Breast epithelium (tissue), 4 donors: ENCODE measurements at regions not wholly inside any gene's neighbourhood (a gene's known extent, or its start where the extent isn't known, plus 50 kb on each side); places are given as distances from the start of the nearest gene placed in this dataset.

Experiments used
- DNase-seq, 2 donors: peaks; one replicate each; pipeline ENCODE4 v3.0.0-alpha.2; 2019; ENCODE audit warnings: low spot score in 2 of 2
- H3K27ac ChIP-seq, 2 donors: fragments of 200-600 bp; sonication (generic) in 1 of 2; one replicate each; pipeline ENCODE4 v1.5.1; 2016 to 2019; ENCODE audit warnings: mild to moderate bottlenecking in 1 of 2
- H3K27me3 ChIP-seq, 2 donors: fragments of 200-600 bp; sonication (generic) in 1 of 2; one replicate each; pipeline versions ENCODE4 v1.5.1 to v1.6.0; 2017 to 2019; ENCODE audit warnings: control low read depth in 1 of 2, mild to moderate bottlenecking in 1 of 2
- H3K36me3 ChIP-seq: fragments of 200-600 bp; one replicate; pipeline ENCODE4 v1.5.1; 2019
- H3K4me1 ChIP-seq, 2 donors: fragments of 200-600 bp; sonication (generic); one replicate each; pipeline ENCODE4 v1.5.1; 2016 to 2019; ENCODE audit warnings: control low read depth in 1 of 2
- H3K4me3 ChIP-seq, 3 donors: fragments of 200-600 bp; sonication (generic); 1 replicate in 2 of 3; 2 replicates in 1 of 3; pipeline ENCODE4 v1.5.1; 2016 to 2019; ENCODE audit warnings: mild to moderate bottlenecking in 3 of 3, moderate library complexity in 2 of 3
- H3K9me3 ChIP-seq, 2 donors: fragments of 200-600 bp; sonication (generic) in 1 of 2; one replicate each; pipeline ENCODE4 v1.5.1; 2016 to 2019; ENCODE audit warnings: control low read depth in 1 of 2
- POLR2A ChIP-seq: fragments of 450-650 bp; IDR thresholded peaks from one replicate; pipeline ENCODE4 v1.6.1; 2016; ENCODE audit warnings: antibody characterized with exemption, mild to moderate bottlenecking, moderate library complexity
- POLR2AphosphoS5 ChIP-seq, 3 donors: sonication (generic); formaldehyde crosslinking; IDR thresholded peaks; one replicate each; pipeline ENCODE4 v1.6.1; 2017; ENCODE audit warnings: antibody characterized with exemption in 3 of 3
- intact Hi-C: fragments of 100-400 bp; cut with DNase I; formaldehyde crosslinking; loops from one replicate; pipeline ENCODE4 v1.15.1; 2023; ENCODE audit warnings: low total_unique reads
- TF ChIP-seq, protein P1 (sequence below), 3 donors: fragments of 450-650 bp; IDR thresholded peaks; one replicate each; pipeline ENCODE4 v1.5.1; 2016 to 2017; ENCODE audit warnings: antibody characterized with exemption in 3 of 3, mild to moderate bottlenecking in 3 of 3, moderate library complexity in 3 of 3

GRCh38 chr13:82593239-82593638 lies 1289.0 kb downstream of the SLITRK1 start:
- no peak for DNase-seq
- Histone ChIP-seq H3K4me3 (no peak overlapping the region), H3K4me1 (no peaks in the 10 kb centered on the region), H3K36me3 (no peaks in the 10 kb centered on the region), H3K9me3 (no peaks in the 10 kb centered on the region), H3K27me3 (no peaks in the 10 kb centered on the region), H3K27ac (no peak overlapping the region)
- intact Hi-C loops = no loop called here
- TF ChIP-seq POLR2AphosphoS5 (IDR thresholded peaks at IDR 0.05) (no peak), POLR2A (no peak)
- TF ChIP-seq, protein P1, sequence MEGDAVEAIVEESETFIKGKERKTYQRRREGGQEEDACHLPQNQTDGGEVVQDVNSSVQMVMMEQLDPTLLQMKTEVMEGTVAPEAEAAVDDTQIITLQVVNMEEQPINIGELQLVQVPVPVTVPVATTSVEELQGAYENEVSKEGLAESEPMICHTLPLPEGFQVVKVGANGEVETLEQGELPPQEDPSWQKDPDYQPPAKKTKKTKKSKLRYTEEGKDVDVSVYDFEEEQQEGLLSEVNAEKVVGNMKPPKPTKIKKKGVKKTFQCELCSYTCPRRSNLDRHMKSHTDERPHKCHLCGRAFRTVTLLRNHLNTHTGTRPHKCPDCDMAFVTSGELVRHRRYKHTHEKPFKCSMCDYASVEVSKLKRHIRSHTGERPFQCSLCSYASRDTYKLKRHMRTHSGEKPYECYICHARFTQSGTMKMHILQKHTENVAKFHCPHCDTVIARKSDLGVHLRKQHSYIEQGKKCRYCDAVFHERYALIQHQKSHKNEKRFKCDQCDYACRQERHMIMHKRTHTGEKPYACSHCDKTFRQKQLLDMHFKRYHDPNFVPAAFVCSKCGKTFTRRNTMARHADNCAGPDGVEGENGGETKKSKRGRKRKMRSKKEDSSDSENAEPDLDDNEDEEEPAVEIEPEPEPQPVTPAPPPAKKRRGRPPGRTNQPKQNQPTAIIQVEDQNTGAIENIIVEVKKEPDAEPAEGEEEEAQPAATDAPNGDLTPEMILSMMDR (IDR thresholded peaks at IDR 0.05) = no peak

DNA sequence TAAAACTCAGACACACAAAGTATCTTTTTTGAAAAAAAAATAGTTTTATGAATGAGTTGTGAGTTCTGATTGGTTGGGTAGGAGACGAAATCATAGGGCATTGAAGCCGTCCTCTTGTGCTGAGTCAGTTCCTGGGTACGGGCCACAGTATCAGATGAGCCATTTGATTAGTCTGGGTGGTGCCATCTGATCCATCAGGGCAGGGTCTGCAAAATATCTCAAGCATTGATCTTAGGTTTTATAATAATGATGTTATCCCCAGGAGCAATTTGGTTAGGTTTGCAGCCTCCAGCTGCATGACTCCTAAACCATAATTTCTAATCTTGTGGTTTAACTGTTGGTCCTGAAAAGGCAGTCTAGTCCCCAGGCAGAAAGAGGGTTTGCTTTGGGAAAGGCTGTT lies 1310.6 kb downstream of the SLITRK1 start:
- Histone ChIP-seq H3K27ac (no peak overlapping the region), H3K4me3 (no peak overlapping the region), H3K27me3 (no peaks in the 10 kb centered on the region), H3K36me3 (no peaks in the 10 kb centered on the region), H3K9me3 (peaks cover 0 to 6% of the 10 kb centered on the region in 2 donors), H3K4me1 (no peaks in the 10 kb centered on the region)
- intact Hi-C loops = no loop called here
- DNase-seq = no peak
- TF ChIP-seq, protein P1 (IDR thresholded peaks at IDR 0.05) = no peak
- TF ChIP-seq POLR2A = no peak
- no peak for TF ChIP-seq POLR2AphosphoS5 (IDR thresholded peaks at IDR 0.05)

DNA sequence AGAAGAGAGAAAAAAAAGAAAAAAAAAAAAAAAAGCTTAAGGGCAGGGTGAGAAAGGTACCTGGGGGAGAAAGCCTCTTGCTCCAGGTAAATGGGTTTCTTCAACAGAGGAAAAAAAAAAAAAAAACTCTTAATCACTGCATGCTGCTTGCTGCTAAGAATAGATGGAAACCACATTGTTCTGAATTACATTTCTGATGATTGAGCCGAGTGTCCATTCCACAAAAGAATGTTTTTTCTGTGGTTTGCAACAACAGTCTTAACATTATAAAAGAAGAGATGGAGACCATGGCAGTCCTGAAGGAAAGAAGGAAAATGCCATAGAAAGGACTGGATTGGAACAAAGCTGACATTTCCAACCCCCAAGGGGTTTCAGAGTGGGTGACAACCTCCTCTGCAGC lies 1312.7 kb downstream of the SLITRK1 start:
- Histone ChIP-seq H3K27ac (no peak overlapping the region), H3K4me3 (no peak overlapping the region), H3K9me3 (no peaks in the 10 kb centered on the region), H3K27me3 (no peaks in the 10 kb centered on the region), H3K4me1 (no peaks in the 10 kb centered on the region), H3K36me3 (no peaks in the 10 kb centered on the region)
- TF ChIP-seq POLR2A = no peak
- TF ChIP-seq POLR2AphosphoS5 (IDR thresholded peaks at IDR 0.05) = no peak
- TF ChIP-seq, protein P1 (IDR thresholded peaks at IDR 0.05) = no peak
- DNase-seq = no peak
- intact Hi-C loops = no loop called here

DNA sequence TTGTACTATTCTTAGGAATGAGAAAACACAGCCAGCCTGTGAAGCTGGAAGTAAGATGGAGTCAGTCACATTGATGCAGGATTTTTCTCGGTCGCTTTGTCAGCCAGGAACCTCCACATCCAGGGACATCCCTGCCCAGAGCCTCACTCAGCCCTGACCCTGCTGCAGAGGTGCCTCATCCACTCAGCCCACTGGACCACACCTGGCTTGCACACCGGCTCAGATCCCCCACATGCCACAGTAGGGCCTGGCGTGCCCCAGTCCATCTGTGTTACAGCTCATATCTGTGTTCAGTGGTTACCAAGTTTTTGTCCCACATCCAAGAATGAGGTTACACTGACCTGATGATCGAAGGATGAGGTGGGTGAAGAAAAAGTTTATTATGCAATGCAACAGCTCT lies 1315.4 kb downstream of the SLITRK1 start:
- intact Hi-C loops = no loop called here

GRCh38 chr13:82565201-82565600 lies 1317.1 kb downstream of the SLITRK1 start:
- H3K9me3 ChIP-seq = no peaks in the 10 kb centered on the region
- H3K27ac ChIP-seq = no peak overlapping the region
- H3K4me3 ChIP-seq = no peak overlapping the region
- H3K27me3 ChIP-seq = no peaks in the 10 kb centered on the region
- DNase-seq = no peak
- TF ChIP-seq POLR2A = no peak
- no peak for TF ChIP-seq POLR2AphosphoS5 (IDR thresholded peaks at IDR 0.05)
- TF ChIP-seq, protein P1 (IDR thresholded peaks at IDR 0.05) = no peak
- intact Hi-C loops = no loop called here
- H3K4me1 ChIP-seq = no peaks in the 10 kb centered on the region
- H3K36me3 ChIP-seq = no peaks in the 10 kb centered on the region

More for the DNA sequence above, 1315.4 kb downstream of the SLITRK1 start:
- Histone ChIP-seq H3K27me3 (no peaks in the 10 kb centered on the region), H3K27ac (no peak overlapping the region), H3K9me3 (no peaks in the 10 kb centered on the region), H3K4me1 (no peaks in the 10 kb centered on the region), H3K4me3 (no peak overlapping the region), H3K36me3 (no peaks in the 10 kb centered on the region)
- no peak for DNase-seq
- TF ChIP-seq POLR2A (no peak), POLR2AphosphoS5 (IDR thresholded peaks at IDR 0.05) (no peak)
- TF ChIP-seq, protein P1 (IDR thresholded peaks at IDR 0.05) = no peak
